Subcutaneous abdominal adipose tissue (tissue), 5 donors: ENCODE measurements at regions not wholly inside any gene's neighbourhood (a gene's known extent, or its start where the extent isn't known, plus 50 kb on each side); places are given as distances from the start of the nearest gene placed in this dataset.
"Not testable (repeated sequence)": the region's sequence is repeated elsewhere in the genome, so short reads cannot be mapped to it uniquely, and the experiment has no call there.

ENCODE experiments used
- H3K27ac ChIP-seq: one replicate; pipeline ENCODE4 v1.7.0; 2013; ENCODE audit warnings: low read depth, mild to moderate bottlenecking, inconsistent platforms, low read length, moderate library complexity
- H3K27me3 ChIP-seq, 5 donors: one replicate each; pipeline ENCODE4 v1.7.0; 2013; ENCODE audit warnings: low read length in 5 of 5, inconsistent platforms in 1 of 5; ENCODE audit not compliant: control insufficient read depth in 5 of 5, insufficient read depth in 4 of 5
- H3K36me3 ChIP-seq, 5 donors: one replicate each; pipeline ENCODE4 v1.7.0; 2013; ENCODE audit warnings: low read length in 5 of 5; ENCODE audit not compliant: control insufficient read depth in 5 of 5, insufficient read depth in 5 of 5
- H3K4me1 ChIP-seq, 5 donors: one replicate each; pipeline ENCODE4 v1.7.0; 2013; ENCODE audit warnings: low read length in 5 of 5, mild to moderate bottlenecking in 3 of 5, moderate library complexity in 1 of 5; ENCODE audit not compliant: control insufficient read depth in 5 of 5, insufficient read depth in 5 of 5
- H3K4me3 ChIP-seq, 5 donors: one replicate each; pipeline ENCODE4 v1.7.0; 2013; ENCODE audit warnings: low read length in 5 of 5, low read depth in 1 of 5
- H3K9ac ChIP-seq, 5 donors: one replicate each; pipeline ENCODE4 v1.7.0; 2013; ENCODE audit warnings: low read length in 5 of 5, mild to moderate bottlenecking in 4 of 5, moderate library complexity in 3 of 5
- H3K9me3 ChIP-seq, 5 donors: one replicate each; pipeline ENCODE4 v1.7.0; 2013; ENCODE audit warnings: low read length in 5 of 5; ENCODE audit not compliant: control insufficient read depth in 5 of 5
- donor health status: healthy.
- donor health status: healthy.
- donor health status: healthy.
- donor health status: healthy.
- donor health status: healthy.

DNA sequence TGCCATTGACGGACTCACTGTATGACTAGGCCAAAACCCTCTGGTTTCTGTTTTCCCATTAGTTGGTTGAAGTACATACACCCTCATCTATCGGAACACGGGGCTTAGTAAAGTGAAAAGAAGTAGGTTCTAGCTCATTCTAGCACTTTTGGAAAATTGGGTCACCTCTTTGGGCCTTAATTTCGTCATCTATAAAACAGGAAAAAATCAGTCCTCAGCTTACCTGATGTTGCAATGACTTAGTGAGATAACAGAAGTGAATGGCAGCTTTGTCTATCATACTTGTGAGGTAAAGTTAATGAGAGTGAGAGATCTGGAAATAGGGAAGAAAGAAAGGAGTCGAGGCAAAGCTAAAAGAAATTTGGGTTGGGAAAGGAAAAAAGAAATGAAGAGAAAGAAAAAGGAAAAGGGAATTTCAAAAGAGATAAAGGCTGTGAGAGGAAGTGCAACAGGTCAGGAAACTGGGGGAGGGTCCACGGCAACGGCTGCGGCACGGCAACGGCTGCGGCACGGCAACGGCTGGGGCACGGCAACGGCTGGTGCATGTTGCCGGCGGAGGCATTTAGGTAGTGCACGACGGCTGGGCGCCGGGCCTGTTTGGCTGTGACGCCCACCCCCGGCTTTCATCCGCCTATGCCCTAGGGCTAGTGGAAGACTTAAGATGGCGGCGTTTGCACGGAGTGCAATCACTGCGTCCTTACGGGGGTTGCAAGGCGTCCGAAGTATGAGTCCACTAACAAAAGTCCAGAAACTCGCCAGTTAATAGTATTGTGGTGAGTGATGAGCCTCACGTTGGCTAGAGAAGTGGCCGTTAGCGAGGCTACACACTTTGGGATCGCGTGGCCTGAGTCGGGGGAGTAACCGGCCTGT, 91.4 kb upstream of the XIST start:
- Histone ChIP-seq H3K36me3 (peaks cover 0 to 8% (median 5%) of the 10 kb centered on the region in 5 donors), H3K27me3 (no peaks in the 10 kb centered on the region), H3K4me3 (peak overlapping the region; percentile 93 to 100 (median 100)), H3K9me3 (no peaks in the 10 kb centered on the region), H3K4me1 (peaks cover 0 to 22% (median 16%) of the 10 kb centered on the region in 5 donors), H3K9ac (peak overlapping the region; percentile 92 to 96 (median 96)), H3K27ac (peak overlapping the region; percentile 89)

DNA sequence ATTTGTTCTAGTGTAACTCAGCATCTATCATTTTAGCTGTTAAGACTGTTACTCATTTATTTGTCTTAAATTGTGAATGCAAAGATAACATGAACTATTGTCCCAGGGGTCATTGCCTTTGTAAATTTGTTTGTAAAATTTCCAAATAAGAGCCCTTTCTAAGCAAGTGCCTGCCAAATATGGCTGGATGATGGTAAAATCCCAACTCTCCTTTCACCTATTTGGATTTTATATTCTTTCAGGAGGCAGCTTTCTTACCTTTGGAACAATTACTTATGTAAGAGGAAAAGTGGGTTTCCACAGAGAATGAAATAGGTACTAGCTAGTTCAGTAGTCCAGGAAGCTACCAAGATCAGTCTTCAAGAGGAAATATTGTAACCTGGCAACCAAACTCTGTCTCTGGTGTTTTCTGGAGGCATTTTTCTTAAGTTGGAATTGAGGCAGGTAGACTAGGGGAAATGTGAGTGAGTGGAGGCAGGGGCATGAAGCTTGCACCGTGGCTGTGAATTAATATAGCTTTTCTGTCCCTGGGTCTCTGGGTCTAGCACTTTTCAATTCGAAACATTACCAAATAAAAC, 88.5 kb upstream of the XIST start:
- Histone ChIP-seq H3K4me3 (no peak overlapping the region), H3K9ac (no peak overlapping the region), H3K4me1 (peaks cover 0 to 16% (median 16%) of the 10 kb centered on the region in 5 donors), H3K27ac (no peak overlapping the region), H3K9me3 (no peaks in the 10 kb centered on the region), H3K27me3 (no peaks in the 10 kb centered on the region), H3K36me3 (no peaks in the 10 kb centered on the region)

- not testable (repeated sequence) for H3K27me3 ChIP-seq, H3K9ac ChIP-seq, H3K9me3 ChIP-seq, H3K27ac ChIP-seq, H3K4me3 ChIP-seq, H3K36me3 ChIP-seq, H3K4me1 ChIP-seq
Measured at GRCh38 chrX:73937843-73938242, 85.3 kb upstream of the XIST start.

DNA sequence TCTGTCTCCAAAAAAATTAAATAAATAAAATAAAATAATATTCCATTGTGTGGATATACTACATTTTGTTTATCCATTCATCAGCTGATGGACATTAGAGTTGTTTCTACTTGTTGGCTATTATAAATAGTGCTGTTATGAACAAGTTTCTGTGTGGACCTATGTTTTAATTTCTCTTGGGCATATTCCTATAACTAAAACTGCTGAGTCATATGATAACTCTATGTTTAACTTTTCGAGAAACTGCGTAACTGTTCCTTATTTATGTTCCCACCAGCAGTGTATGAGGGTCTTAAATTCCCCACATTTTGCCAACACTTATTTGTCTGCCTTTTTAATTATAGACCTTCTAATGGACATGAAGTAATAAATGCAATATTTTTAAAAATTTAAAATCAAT, 80.0 kb upstream of the XIST start:
- H3K9me3 ChIP-seq, result no peaks in the 10 kb centered on the region
- H3K9ac ChIP-seq, result no peak overlapping the region
- H3K4me3 ChIP-seq, result no peak overlapping the region
- no peaks in the 10 kb centered on the region for H3K27me3 ChIP-seq
- no peaks in the 10 kb centered on the region for H3K36me3 ChIP-seq
- no peaks in the 10 kb centered on the region for H3K4me1 ChIP-seq
- H3K27ac ChIP-seq, result no peak overlapping the region

GRCh38 chrX:73930300-73930699, 77.8 kb upstream of the XIST start:
- no peaks in the 10 kb centered on the region for H3K27me3 ChIP-seq
- no peaks in the 10 kb centered on the region for H3K36me3 ChIP-seq
- no peaks in the 10 kb centered on the region for H3K9me3 ChIP-seq
- H3K4me3 ChIP-seq, result no peak overlapping the region
- H3K4me1 ChIP-seq, result no peaks in the 10 kb centered on the region
- no peak overlapping the region for H3K9ac ChIP-seq
- H3K27ac ChIP-seq, result no peak overlapping the region

- Histone ChIP-seq H3K9me3 (no peaks in the 10 kb centered on the region), H3K4me3 (no peak overlapping the region), H3K9ac (no peak overlapping the region), H3K27ac (no peak overlapping the region), H3K36me3 (no peaks in the 10 kb centered on the region), H3K4me1 (no peaks in the 10 kb centered on the region), H3K27me3 (no peaks in the 10 kb centered on the region)
Measured at GRCh38 chrX:73922856-73923455, 70.4 kb upstream of the XIST start.

DNA sequence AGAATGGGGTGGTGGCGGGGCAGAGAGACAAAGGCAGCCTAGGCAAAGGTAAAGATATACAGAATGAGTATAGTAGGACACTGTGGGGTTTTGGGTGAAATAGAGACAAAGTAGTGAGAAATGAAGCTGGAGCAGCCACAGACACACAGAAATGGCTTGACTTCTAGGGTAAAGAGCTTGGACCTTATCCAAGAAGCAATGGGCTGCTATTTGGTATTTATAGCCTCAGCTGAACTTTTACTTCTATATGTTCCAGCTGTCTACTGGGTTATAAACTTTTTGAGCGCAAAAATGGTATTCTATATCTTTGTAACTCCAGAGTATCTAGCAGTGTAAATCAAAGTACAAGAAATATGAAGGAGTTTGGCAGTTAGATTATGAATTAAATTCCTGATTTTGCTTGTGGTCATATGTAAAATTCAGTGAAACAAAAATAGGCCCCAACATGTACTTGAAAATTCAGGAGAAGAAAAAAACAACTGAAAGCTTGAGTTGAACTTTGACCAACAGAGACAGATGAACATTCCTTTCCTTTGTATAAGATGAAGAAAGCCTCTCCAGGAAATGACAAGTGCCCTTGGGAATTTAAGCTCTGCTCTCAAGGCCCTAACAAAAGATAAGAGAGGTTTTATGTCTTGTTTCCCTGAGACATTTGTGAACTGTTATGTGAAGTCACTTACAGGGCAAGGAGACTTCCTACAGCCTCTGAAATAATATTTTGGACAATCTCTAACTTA, 64.6 kb upstream of the XIST start:
- H3K9ac ChIP-seq, result peak overlapping the region in 2 of 5 donors; percentile 14 to 50
- peak overlapping the region; percentile 81 for H3K27ac ChIP-seq
- H3K27me3 ChIP-seq, result peaks cover 0 to 3% (median 0%) of the 10 kb centered on the region in 5 donors
- H3K36me3 ChIP-seq, result no peaks in the 10 kb centered on the region
- H3K9me3 ChIP-seq, result no peaks in the 10 kb centered on the region
- H3K4me3 ChIP-seq, result no peak overlapping the region
- peaks cover 0 to 20% (median 9%) of the 10 kb centered on the region in 5 donors for H3K4me1 ChIP-seq

GRCh38 chrX:73916489-73916888, 64.0 kb upstream of the XIST start:
- Histone ChIP-seq H3K4me3 (no peak overlapping the region), H3K9me3 (no peaks in the 10 kb centered on the region), H3K36me3 (no peaks in the 10 kb centered on the region), H3K27ac (peak overlapping the region; percentile 81), H3K27me3 (peaks cover 0 to 7% (median 0%) of the 10 kb centered on the region in 5 donors), H3K4me1 (peaks cover 0 to 20% (median 9%) of the 10 kb centered on the region in 5 donors), H3K9ac (peak overlapping the region in 2 of 5 donors; percentile 14 to 50)

- H3K36me3 ChIP-seq, H3K27ac ChIP-seq, H3K9me3 ChIP-seq, H3K9ac ChIP-seq, H3K4me3 ChIP-seq: not testable (repeated sequence)
- Histone ChIP-seq H3K4me1 (peaks cover 0 to 20% (median 9%) of the 10 kb centered on the region in 5 donors), H3K27me3 (peaks cover 0 to 15% (median 0%) of the 10 kb centered on the region in 5 donors)
Measured at GRCh38 chrX:73914792-73915191, 62.3 kb upstream of the XIST start.
